ENCODE measurements at regions not wholly inside any gene's neighbourhood (a gene's known extent, or its start where the extent isn't known, plus 50 kb on each side); places are given as distances from the start of the nearest gene placed in this dataset.

DNA sequence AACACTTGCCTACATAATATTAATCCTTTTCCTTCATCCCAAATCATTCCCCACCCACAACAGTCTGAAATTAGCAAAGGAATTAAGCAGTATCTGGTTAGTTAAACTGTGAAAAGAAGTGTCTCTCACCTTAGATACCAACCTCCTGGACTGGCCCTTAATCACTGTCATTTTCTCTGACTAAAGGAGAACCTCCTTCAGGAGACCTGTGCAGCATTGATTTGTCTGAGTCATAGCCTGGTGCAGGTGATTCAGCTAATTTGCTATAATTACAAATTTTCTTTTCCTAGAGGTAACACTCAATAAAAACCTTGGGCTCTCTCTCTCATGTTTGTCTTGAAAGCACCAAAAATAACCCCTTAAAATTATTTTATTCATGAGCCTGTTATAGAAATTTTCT lies 279.8 kb upstream of the SEMA6D start:
- DNase-seq: no peak

DNA sequence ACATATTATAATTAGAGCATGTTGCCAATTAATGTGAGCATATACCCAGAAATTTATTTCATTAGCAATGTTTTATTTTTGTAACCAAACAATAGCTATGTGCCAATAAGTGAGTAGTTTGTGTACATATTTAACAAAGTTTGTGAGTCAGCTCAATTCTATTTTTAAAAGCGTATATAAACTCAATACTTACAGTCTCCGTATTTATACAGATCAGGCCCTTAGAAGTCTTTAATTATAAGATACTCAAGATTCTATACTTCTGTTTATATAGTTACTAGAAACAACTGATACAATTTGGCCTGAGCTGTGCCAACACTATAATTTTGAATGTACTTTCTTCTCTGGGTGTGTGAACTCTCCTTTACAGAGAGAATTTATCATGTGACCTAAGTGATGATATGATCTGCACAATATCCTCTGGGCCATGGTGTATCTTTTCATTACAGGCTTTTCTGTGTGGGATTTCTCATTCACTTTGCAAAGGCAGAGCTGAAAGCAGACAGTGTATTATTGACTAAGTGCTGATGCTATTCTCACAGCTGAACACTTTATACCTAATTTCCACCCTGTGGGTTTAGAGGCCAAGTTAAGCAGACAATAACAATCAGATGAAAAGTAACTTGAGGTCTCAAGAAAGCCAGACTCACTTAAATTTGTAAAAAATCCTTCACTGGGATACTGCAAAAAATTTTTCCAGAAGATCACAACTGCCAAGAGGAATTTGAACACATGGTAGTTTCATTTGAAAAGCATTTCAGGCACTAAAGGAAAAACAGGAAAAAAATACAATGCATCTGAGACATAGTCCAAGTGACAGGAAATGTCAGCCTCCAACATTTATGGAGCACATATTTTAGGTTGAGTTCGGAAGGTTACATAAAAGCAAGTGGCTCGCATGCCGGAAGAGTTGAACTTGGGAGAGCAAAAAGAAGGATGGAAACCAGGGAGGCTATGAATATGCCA lies 277.9 kb upstream of the SEMA6D start:
- no peak for DNase-seq

DNA sequence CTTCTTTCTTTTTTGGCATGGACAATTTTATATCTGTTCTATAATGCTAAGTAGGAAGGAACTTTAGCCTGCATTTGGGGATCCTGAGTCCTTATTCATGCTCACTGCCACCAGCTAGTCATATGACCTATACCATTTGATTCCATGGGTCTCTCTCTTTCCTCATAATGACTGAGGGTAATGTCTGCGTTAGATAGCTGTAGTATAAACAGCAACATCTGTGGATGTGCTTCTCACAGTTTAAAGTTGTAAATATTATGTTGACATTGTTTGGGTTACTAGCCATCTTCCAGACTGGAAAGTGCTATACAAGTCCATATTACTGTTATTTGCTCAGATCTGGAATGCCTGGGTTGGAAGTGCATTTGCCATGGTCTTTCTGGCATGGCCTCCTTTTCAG lies 274.9 kb upstream of the SEMA6D start:
- no peak for DNase-seq

- DNase-seq: no peak
These were observed 273.5 kb upstream of the SEMA6D start for GRCh38 chr15:47443839-47444238.

- DNase-seq: no peak
These were observed 271.4 kb upstream of the SEMA6D start for GRCh38 chr15:47445723-47446392.

- DNase-seq: no peak
These were observed 256.3 kb upstream of the SEMA6D start for GRCh38 chr15:47460795-47461573.

GRCh38 chr15:47461652-47462141 lies 255.6 kb upstream of the SEMA6D start:
- DNase-seq: no peak

- no peak for DNase-seq
These were observed 250.9 kb upstream of the SEMA6D start for GRCh38 chr15:47466357-47466756.

DNA sequence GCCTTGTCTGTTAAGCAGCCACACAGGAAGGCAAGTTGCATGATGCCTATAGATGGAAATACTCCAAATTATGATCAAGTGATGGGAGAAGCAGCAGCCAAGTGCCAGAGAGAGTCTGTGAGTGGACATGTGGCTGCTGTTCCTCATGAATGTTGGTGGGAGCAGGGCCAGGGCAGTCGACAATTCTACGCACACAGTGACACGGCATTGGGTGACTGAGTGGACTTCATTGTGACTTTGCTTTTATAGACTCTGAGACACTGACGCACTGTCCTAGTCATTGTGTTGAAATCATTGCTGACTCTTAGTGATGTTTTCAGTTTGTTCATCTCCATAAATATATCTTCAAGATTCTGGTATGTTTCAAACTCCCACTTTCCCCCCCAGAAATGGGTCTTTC lies 246.3 kb upstream of the SEMA6D start:
- DNase-seq: no peak

DNA sequence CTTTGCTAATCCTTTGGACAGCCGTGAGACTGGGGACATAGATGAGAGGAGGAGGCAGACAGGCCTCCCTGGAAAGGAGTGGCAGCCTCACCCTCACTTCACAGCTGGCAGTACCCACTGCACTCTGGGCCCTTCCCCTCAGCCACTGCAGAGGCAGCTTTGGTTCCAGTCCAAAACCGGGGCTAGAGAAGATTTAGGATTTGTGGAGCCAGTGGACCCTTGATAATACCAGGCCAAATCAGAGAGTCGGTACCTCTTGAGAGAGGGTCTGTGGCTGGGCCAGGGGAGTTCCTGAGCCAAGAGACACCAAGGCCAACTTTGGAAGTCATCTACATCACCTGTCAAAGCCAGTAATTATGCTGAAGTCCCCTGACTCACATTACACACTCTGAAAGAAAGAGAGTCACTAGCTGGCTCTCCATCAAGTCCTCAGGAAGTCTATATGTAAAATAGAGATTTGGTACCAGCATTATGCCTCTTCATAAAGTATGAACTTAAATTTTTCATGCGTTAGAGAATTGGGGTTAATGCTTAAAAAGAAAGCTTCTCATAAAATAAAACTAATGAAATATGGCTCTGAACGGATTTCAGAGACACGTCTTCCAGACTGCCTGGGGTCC lies 244.1 kb upstream of the SEMA6D start:
- no peak for DNase-seq

DNA sequence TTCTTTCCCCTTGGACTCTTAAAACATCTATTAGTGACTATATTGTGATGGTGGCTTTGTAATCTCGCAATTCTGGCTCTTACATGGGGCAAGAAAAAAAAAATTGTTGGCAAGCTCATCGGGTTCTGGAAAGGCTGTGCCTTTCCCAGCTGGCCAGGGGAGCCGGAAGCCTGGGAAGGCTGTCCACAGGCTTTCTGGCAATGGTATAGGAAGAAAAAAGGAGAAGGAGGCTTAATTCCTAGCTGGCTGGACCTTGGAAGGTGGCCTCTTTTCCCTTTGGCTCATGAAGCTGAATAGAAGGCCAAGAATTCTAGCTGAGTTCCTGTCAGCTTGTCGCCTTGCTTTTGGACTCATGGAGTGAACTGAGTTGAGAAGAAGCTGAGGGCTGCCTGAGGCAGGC lies 243.5 kb upstream of the SEMA6D start:
- DNase-seq: no peak

- DNase-seq: no peak
These were observed 242.0 kb upstream of the SEMA6D start for GRCh38 chr15:47475336-47475735.

DNA sequence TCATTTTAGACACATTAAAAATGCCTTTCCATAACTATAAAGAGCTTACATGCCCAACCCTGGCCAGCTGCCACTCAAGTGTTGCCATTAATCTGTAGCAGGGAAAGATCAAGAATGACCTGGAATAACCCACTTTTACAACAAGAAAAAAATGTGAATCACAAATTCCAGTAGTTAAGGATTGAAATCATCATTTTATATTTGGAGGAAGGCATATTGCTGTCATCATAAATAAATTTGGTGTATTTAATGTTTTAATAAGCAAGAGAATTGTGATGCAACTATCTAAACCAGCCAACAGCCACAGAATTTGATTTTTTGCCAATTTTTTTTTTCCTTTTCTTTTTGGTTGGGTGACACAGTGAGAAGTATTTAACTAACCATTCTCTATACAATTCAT lies 240.0 kb upstream of the SEMA6D start:
- no peak for DNase-seq

GRCh38 chr15:47484059-47484458 lies 233.2 kb upstream of the SEMA6D start:
- DNase-seq: no peak

- no peak for DNase-seq
These were observed 232.3 kb upstream of the SEMA6D start for GRCh38 chr15:47484997-47485396.

GRCh38 chr15:47485419-47485818 lies 231.9 kb upstream of the SEMA6D start:
- no peak for DNase-seq

DNA sequence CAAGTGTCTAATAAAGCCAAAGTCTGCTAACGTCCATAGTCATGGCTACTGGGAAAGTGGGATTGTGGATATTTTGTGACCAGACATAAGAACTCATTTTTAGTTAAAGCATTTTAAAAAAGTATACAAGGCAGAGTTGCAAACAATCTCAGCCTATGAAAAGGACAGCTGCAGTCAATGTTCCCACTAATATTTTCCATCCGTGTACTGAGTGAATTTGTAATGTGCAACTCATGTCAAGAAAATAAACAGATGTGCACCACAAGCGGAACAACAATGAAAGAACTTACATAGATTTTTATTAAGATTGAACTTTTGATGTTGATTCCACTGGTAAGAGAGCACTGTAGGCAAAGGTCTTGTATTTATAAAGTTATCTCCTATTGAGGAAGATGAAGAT lies 231.3 kb upstream of the SEMA6D start:
- DNase-seq: no peak

DNA sequence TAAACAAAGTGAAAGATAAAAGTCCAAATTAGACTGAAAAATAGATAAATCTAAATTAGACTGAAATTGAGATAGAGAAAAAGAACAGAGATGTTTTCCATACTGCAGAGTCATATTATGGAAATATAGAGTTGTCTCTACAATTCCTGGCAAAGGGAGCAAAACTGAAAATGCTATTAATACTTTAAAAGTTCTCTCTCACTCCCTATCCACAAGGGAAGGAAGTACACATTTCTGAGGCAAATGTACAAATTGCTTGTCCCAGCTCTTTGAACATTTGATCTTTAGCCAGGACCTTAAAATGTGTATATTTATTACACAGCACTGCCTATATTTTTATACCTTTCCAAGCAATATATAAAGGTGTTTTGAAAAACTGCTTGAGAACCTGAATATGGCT lies 225.1 kb upstream of the SEMA6D start:
- no peak for DNase-seq

GRCh38 chr15:47493357-47494247 lies 223.7 kb upstream of the SEMA6D start:
- DNase-seq: no peak

GRCh38 chr15:47496343-47497185 lies 220.7 kb upstream of the SEMA6D start:
- no peak for DNase-seq

GRCh38 chr15:47500842-47501241 lies 216.5 kb upstream of the SEMA6D start:
- no peak for DNase-seq
